Aorta (tissue), 5 donors: ENCODE measurements at regions not wholly inside any gene's neighbourhood (a gene's known extent, or its start where the extent isn't known, plus 50 kb on each side); places are given as distances from the start of the nearest gene placed in this dataset.

Source experiments
- ATAC-seq: fragments of 200-7000 bp; cut with Tn5 transposase; one replicate; pipeline ENCODE4 v1.9.1; 2022; ENCODE audit warnings: moderate library complexity; ENCODE audit not compliant: low FRiP score
- DNase-seq, 2 donors: peaks; one replicate each; pipeline ENCODE4 v3.0.0-alpha.2; 2020
- H3K27ac ChIP-seq, 2 donors: one replicate each; pipeline ENCODE4 v1.5.1; 2013; ENCODE audit warnings: low read length in 2 of 2, mild to moderate bottlenecking in 2 of 2, moderate library complexity in 2 of 2, control low read depth in 1 of 2, inconsistent platforms in 1 of 2, low read depth in 1 of 2
- H3K27me3 ChIP-seq, 2 donors: one replicate each; pipeline ENCODE4 v1.6.1; 2013; ENCODE audit warnings: control low read depth in 1 of 2, low read length in 1 of 2, mild to moderate bottlenecking in 1 of 2, moderate library complexity in 1 of 2; ENCODE audit not compliant: insufficient read depth in 2 of 2, control insufficient read depth in 1 of 2
- H3K36me3 ChIP-seq, 2 donors: one replicate each; pipeline ENCODE4 v1.6.1; 2013; ENCODE audit warnings: control low read depth in 1 of 2, low read length in 1 of 2, mild to moderate bottlenecking in 1 of 2; ENCODE audit not compliant: insufficient read depth in 2 of 2, control insufficient read depth in 1 of 2
- H3K4me1 ChIP-seq, 2 donors: one replicate each; pipeline ENCODE4 v1.6.1; 2013; ENCODE audit warnings: low read length in 2 of 2, control low read depth in 1 of 2, mild to moderate bottlenecking in 1 of 2, moderate library complexity in 1 of 2; ENCODE audit not compliant: insufficient read depth in 2 of 2, control insufficient read depth in 1 of 2
- H3K4me3 ChIP-seq, 2 donors: one replicate each; pipeline ENCODE4 v1.5.1; 2013; ENCODE audit warnings: low read length in 2 of 2, control low read depth in 1 of 2, mild to moderate bottlenecking in 1 of 2
- H3K9me3 ChIP-seq: one replicate; pipeline ENCODE4 v1.6.1; 2013; ENCODE audit warnings: mild to moderate bottlenecking, low read length; ENCODE audit not compliant: control insufficient read depth
- WGBS, 2 donors: extraction: QIAGEN DNeasy Blood & Tissue Kit; methylation state at CpG; one replicate each; pipeline ENCODE4 v1.1.7; 2013; 5-methylcytosine and 5-hydroxymethylcytosine counted together
- intact Hi-C, 2 donors: fragments of 100-400 bp; cut with DNase I; formaldehyde crosslinking; loops; one replicate each; pipeline versions ENCODE4 v1.14.2 to v1.15.0; 2022
- donor health status: healthy with polysubstance abuse.
- donor health status: Bipolar disorder and iron deficiency.
- donor health status: DM: no; HTN: no; CAD: no.
- donor health status: DM: no; HTN: no; CAD: no.
- donor health status: DM: yes; HTN: yes; CAD: no.

DNA sequence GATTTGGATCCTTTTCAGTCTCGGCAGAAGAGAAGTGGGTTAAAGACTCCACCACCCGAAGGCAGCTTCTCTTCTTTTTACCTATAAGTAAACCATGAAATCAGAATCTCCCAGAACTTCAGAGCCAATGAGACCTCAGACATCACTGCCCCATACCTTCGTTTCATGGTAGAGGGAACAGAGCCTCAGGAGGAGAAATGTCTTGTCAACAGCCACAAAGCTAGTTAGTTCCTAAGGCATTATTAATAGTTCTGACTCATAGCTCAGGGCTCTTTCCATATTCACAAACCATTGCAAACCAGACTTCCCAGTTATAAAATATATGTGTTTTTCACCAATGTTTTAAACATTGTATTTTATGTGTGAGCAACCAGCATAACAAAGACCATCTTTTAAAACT lies 118.7 kb upstream of the RIPOR2 start:
- Histone ChIP-seq H3K36me3 (no peaks in the 10 kb centered on the region), H3K9me3 (no peaks in the 10 kb centered on the region), H3K27me3 (no peaks in the 10 kb centered on the region), H3K4me1 (no peaks in the 10 kb centered on the region), H3K27ac (no peak overlapping the region), H3K4me3 (no peak overlapping the region)
- ATAC-seq = no peak
- WGBS, 2 donors = 44 to 49% methylated on average over 3 of the region's 3 CpGs
- intact Hi-C loops = no loop called here
- DNase-seq = no peak

DNA sequence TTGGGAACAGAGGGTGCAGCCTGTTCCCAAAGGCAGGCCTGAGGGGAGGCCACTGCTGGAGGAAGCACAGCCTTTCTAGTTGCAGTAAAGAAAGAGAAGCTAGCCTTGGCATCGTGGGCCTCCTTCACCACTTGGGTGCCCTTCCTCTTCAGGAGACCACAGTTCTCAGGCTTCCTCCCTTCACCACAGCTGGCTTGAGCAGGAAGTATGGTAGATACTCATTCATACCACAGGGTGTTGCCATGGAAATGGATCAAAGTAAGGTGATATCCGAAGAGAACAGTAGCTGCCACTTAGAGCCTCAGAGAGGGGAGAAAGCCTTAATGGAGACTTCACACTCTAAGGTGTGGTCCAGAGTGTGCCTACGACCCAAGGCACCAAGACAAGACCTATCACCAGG lies 120.4 kb upstream of the RIPOR2 start:
- WGBS, 2 donors = 87 to 88% methylated on average over 3 of the region's 3 CpGs
- no peak overlapping the region for H3K4me3 ChIP-seq
- ATAC-seq = no peak

DNA sequence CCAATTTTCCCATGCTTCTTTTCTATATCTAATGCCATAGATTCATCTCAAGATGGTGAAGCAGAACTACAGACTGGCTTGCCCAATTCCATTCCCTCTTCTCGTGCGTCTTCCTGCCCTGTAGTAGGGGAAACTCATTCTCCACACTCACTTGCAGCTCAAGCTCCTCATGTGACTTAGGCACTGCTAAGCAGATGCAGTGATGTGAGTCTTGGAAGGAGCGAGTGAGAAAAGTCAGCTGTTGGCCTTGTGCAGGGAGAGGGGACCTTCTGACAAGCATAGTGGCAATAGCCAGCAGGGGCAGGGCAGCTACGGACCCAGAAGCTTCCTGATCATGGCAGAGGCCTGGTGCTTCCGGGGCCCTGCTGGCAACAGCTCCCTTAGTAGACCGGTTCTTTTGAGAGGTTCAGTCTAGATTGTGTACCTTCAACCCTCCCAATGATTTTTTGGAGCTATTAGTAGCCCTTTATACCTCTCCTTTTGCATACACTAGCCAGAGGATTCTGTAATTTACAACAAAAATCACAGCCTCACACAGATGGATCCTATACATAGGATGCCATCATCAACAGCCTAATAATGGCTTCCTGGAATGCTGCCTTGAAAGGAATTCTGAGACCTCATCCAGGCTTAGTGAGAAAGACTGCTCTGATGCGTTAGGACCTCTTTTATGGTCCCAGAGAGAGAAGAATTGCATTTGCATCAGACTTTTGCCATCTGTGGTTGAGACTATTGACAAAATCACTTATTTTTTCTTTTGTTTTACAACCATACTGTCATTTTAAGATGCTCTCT lies 121.5 kb upstream of the RIPOR2 start:
- Histone ChIP-seq H3K27me3 (peaks cover 0 to 2% of the 10 kb centered on the region in 2 donors), H3K36me3 (no peaks in the 10 kb centered on the region), H3K4me3 (no peak overlapping the region), H3K4me1 (no peaks in the 10 kb centered on the region), H3K9me3 (peaks cover 1% of the 10 kb centered on the region), H3K27ac (no peak overlapping the region)
- WGBS, 2 donors = 84 to 88% methylated on average over 7 of the region's 7 CpGs
- DNase-seq (no peak), ATAC-seq (no peak)
- intact Hi-C loops = no loop called here

More for the DNA sequence above, 120.4 kb upstream of the RIPOR2 start:
- Histone ChIP-seq H3K9me3 (peaks cover 1% of the 10 kb centered on the region), H3K4me1 (no peaks in the 10 kb centered on the region), H3K27me3 (peaks cover 0 to 2% of the 10 kb centered on the region in 2 donors), H3K36me3 (no peaks in the 10 kb centered on the region), H3K27ac (no peak overlapping the region)
- intact Hi-C loops = no loop called here
- no peak for DNase-seq

DNA sequence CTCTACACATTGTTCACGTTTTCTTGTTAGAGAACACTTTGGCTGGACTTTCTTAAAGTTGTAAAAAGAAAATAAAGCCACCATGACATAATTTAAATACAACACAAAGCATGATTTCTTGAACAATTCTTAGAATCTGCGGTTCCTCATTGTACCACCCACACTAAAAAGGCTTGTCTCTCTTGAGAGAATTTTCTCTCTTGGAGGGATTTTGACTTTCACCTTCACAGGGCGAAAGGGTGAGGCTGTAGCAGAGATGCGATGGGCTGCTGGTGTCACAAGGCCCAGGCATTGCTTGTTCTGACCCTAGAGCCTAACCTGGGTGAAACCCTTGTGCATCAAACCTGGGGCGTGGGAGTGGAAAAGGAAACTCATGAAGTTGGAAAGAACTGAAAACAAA lies 122.7 kb upstream of the RIPOR2 start:
- peaks cover 0 to 2% of the 10 kb centered on the region in 2 donors for H3K27me3 ChIP-seq
- H3K4me3 ChIP-seq = no peak overlapping the region
- H3K9me3 ChIP-seq = peaks cover 1% of the 10 kb centered on the region
- no peak overlapping the region for H3K27ac ChIP-seq
- H3K4me1 ChIP-seq = no peaks in the 10 kb centered on the region
- DNase-seq = no peak
- 87 to 92% methylated on average over 5 of the region's 5 CpGs for WGBS, 2 donors
- ATAC-seq = no peak
- H3K36me3 ChIP-seq = no peaks in the 10 kb centered on the region
- intact Hi-C loops = no loop called here

DNA sequence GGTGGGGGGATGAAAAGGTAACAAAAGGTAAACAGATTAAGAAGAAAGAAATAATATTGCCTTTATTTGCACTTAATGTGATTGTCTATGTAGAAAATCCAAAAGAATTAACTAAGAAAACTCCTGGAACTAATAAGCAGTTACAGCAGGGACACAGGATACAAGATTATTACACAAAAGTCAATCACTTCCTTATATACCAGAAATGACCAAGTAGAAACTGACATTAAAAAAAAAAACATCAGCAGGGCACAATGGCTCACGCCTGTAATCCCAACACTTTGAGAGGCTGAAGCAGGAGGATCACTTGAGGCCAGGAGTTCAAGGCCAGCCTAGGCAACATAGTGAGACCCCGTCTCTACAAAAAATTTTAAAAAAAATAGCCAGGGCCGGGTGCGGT lies 123.2 kb upstream of the RIPOR2 start:
- intact Hi-C loops = no loop called here
- ATAC-seq (no peak), DNase-seq (no peak)
- 95 to 98% methylated on average over 4 of the region's 4 CpGs for WGBS, 2 donors
- Histone ChIP-seq H3K4me3 (no peak overlapping the region), H3K9me3 (peaks cover 1% of the 10 kb centered on the region), H3K27ac (no peak overlapping the region), H3K4me1 (no peaks in the 10 kb centered on the region), H3K36me3 (no peaks in the 10 kb centered on the region), H3K27me3 (peaks cover 0 to 2% of the 10 kb centered on the region in 2 donors)

DNA sequence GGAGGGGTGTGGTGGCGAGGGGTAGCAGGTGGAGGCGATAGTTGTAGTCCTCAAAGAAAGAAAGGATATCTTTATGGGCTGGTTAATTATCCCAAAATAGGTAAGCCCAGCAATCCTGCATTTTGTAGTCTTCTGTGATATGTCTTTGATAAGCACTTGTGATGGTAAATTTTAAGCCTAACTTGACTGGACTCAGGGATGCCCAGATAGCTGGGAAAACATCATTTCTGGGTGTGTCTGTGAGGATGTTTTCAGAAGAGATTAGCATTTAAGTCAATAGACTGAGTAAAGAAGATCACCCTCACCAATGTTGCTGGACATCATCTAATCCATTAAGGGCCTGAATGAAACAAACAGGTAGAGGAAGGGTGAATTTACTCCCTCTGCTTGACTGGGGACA lies 124.8 kb upstream of the RIPOR2 start:
- Histone ChIP-seq H3K36me3 (no peaks in the 10 kb centered on the region), H3K27ac (no peak overlapping the region), H3K9me3 (peaks cover 1% of the 10 kb centered on the region), H3K4me1 (no peaks in the 10 kb centered on the region), H3K27me3 (peaks cover 0 to 2% of the 10 kb centered on the region in 2 donors), H3K4me3 (no peak overlapping the region)
- intact Hi-C loops = no loop called here
- DNase-seq = no peak
- 98 to 100% methylated on average over 2 of the region's 2 CpGs for WGBS, 2 donors
- no peak for ATAC-seq

DNA sequence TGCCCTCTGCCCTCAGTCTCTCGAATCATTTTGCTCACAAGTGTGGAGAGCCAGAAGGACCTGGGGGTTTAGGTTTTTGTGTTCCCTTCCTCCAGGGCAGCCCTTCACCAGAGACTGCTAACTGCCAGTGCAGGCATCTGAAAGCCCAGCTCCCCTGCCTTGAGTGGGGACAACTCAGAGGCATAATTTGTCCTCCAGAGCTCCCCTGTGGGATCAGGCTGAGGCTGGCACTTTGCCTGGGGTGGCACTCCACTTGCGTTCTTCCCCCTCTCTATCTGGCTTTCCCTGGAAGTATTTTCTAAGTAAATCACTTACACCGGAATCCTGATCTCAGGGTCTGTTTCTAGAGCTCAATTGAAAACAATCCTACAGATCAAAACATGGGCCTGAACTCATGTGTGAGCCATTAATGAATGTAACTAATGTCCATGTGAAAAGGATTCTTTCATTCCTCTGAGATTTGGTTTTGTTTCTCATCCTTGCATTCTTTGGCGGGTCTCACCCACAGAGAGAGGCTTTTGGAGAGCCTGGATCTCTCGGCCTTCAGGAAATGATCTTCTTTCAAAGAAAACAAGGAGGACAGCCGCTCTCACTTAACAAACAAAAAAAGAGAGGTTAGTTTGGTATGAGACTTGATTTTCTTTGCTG lies 125.7 kb upstream of the RIPOR2 start:
- WGBS, 2 donors = 35 to 50% methylated on average over 6 of the region's 6 CpGs
- ATAC-seq (peak; percentile 22), DNase-seq (no peak)
- peaks cover 0 to 2% of the 10 kb centered on the region in 2 donors for H3K27me3 ChIP-seq
- no peak overlapping the region for H3K4me3 ChIP-seq
- H3K27ac ChIP-seq = no peak overlapping the region
- intact Hi-C loops = no loop called here
- H3K36me3 ChIP-seq = no peaks in the 10 kb centered on the region
- peaks cover 1% of the 10 kb centered on the region for H3K9me3 ChIP-seq
- H3K4me1 ChIP-seq = no peaks in the 10 kb centered on the region

DNA sequence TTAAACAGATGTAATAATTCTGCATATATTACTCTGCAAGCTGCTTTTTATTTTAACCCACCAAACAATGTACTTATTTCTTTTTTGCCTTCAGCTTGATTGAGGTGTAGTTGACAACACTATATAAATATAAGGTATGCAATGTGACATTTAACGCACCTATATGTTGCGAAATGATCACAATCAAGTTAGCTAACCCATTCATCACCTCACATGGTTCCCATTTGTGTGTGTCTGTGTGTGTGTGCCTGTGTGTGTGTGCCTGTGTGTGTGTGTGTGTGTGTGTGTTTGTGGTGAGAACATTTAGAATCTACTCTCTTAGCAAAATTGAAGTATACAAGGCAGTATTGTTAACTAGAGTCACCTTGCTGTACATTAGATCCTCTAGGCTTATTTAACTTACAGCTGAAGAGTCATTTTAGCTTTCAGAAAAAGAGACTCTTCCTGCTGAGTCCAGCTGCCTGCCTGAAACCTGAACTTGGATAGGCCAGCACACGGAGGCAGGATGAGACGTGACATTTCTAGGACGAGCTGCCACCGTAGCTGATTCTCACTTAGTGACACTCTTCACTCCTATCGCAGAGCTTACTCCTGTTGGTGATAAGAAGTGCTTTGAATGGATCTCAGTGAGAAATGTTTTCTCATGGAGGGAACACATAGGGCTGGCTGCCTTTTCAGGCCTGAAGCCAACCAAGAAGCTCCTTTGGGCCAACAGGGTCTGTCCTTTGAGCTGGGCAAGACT lies 126.5 kb upstream of the RIPOR2 start:
- no peaks in the 10 kb centered on the region for H3K36me3 ChIP-seq
- no peaks in the 10 kb centered on the region for H3K4me1 ChIP-seq
- 64 to 87% methylated on average over 7 of the region's 7 CpGs for WGBS, 2 donors
- H3K9me3 ChIP-seq = peaks cover 1% of the 10 kb centered on the region
- H3K27ac ChIP-seq = no peak overlapping the region
- intact Hi-C loops = no loop called here
- no peak overlapping the region for H3K4me3 ChIP-seq
- no peak for ATAC-seq
- H3K27me3 ChIP-seq = peaks cover 0 to 2% of the 10 kb centered on the region in 2 donors
- no peak for DNase-seq
